ENCODE measurements at regions not wholly inside any gene's neighbourhood (a gene's known extent, or its start where the extent isn't known, plus 50 kb on each side); places are given as distances from the start of the nearest gene placed in this dataset.

- Mint-ChIP-seq H3K36me3 (ENCODE audit: insufficient read depth) (peaks cover 1% of the 10 kb centered on the region), H3K4me1 (ENCODE audit: low read depth) (peaks cover 1% of the 10 kb centered on the region), H3K4me3 (ENCODE audit: low read depth) (no peak overlapping the region), H3K27me3 (no peaks in the 10 kb centered on the region), H3K27ac (no peak overlapping the region), H3K9me3 (ENCODE audit: low read depth) (peaks cover 14% of the 10 kb centered on the region)
- DNase-seq (ENCODE audit: low spot score, unreplicated experiment), result no peak
- TF ChIP-seq, protein P1, sequence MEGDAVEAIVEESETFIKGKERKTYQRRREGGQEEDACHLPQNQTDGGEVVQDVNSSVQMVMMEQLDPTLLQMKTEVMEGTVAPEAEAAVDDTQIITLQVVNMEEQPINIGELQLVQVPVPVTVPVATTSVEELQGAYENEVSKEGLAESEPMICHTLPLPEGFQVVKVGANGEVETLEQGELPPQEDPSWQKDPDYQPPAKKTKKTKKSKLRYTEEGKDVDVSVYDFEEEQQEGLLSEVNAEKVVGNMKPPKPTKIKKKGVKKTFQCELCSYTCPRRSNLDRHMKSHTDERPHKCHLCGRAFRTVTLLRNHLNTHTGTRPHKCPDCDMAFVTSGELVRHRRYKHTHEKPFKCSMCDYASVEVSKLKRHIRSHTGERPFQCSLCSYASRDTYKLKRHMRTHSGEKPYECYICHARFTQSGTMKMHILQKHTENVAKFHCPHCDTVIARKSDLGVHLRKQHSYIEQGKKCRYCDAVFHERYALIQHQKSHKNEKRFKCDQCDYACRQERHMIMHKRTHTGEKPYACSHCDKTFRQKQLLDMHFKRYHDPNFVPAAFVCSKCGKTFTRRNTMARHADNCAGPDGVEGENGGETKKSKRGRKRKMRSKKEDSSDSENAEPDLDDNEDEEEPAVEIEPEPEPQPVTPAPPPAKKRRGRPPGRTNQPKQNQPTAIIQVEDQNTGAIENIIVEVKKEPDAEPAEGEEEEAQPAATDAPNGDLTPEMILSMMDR (IDR thresholded peaks at IDR 0.05; ENCODE audit: unreplicated experiment), result no peak
Measured at GRCh38 chr4:164538097-164538496, 215.8 kb upstream of the SMIM31 start.

DNA sequence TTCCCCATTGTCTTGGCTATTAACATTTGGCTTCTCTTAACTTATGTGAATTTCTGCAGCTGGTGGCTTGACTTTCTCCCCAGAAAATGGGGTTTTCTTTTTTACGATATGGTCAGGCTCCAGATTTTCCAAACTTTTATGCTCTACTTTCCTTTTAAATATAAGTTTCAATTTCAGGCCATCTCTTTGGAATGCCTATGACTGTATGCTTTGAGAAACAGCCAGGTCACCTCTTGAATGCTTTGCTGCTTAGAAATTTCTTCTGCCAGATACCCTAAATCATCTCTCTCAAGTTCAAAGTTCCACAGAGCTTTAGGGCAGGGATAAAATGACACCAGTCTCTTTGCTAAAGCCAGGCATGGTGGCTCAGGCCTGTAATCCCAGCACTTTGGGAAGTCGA lies 212.9 kb upstream of the SMIM31 start:
- Mint-ChIP-seq H3K9me3 (ENCODE audit: low read depth) (peaks cover 18% of the 10 kb centered on the region), H3K27me3 (no peaks in the 10 kb centered on the region), H3K36me3 (ENCODE audit: insufficient read depth) (peaks cover 1% of the 10 kb centered on the region), H3K4me3 (ENCODE audit: low read depth) (no peak overlapping the region), H3K27ac (no peak overlapping the region), H3K4me1 (ENCODE audit: low read depth) (peaks cover 1% of the 10 kb centered on the region)
- no peak for DNase-seq (ENCODE audit: low spot score, unreplicated experiment)
- TF ChIP-seq, protein P1 (IDR thresholded peaks at IDR 0.05; ENCODE audit: unreplicated experiment), result no peak

- TF ChIP-seq, protein P1 (IDR thresholded peaks at IDR 0.05; ENCODE audit: unreplicated experiment), result no peak
- Mint-ChIP-seq H3K4me3 (ENCODE audit: low read depth) (no peak overlapping the region), H3K4me1 (ENCODE audit: low read depth) (no peaks in the 10 kb centered on the region), H3K36me3 (ENCODE audit: insufficient read depth) (peaks cover 1% of the 10 kb centered on the region), H3K27ac (no peak overlapping the region), H3K27me3 (no peaks in the 10 kb centered on the region), H3K9me3 (ENCODE audit: low read depth) (peaks cover 18% of the 10 kb centered on the region)
- DNase-seq (ENCODE audit: low spot score, unreplicated experiment), result no peak
Measured at GRCh38 chr4:164542431-164542830, 211.5 kb upstream of the SMIM31 start.

DNA sequence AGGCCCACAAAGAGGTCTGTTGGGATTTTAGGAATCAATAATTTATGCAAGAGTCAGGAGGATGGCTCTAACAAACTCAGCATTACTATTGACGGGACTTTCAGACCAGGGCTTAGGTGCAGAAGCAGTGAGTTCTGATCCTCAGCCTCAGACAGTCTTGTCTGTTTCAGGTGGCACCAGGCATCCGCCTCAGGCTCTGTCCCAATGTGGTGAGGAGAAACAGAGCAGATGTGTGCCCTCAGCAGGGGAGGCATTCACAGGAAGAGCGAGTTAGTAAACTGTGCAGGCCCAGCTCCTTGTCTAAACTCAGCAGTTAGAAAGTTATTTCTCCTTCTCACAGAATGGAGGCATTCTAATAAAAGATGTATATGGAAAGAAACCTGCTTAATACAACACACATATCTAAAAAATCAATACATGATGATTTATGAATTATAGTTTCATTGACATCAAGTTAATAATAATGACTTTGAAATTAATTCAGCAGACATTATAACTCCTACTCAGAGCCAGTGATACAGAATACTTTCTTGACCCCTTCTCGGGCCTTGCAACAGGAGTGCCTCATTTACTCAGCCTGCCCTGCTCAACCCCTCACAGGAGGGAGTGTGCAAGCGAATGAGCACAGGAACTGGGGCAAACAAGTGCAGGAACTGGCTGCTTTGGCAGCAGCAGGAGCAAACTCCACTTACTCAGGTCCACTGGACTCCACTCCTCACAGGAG lies 202.8 kb upstream of the SMIM31 start:
- no peak overlapping the region for H3K4me3 Mint-ChIP-seq (ENCODE audit: low read depth)
- TF ChIP-seq, protein P1 (IDR thresholded peaks at IDR 0.05; ENCODE audit: unreplicated experiment), result no peak
- H3K36me3 Mint-ChIP-seq (ENCODE audit: insufficient read depth), result no peaks in the 10 kb centered on the region
- DNase-seq (ENCODE audit: low spot score, unreplicated experiment), result no peak
- no peak overlapping the region for H3K27ac Mint-ChIP-seq
- peaks cover 4% of the 10 kb centered on the region for H3K9me3 Mint-ChIP-seq (ENCODE audit: low read depth)
- H3K4me1 Mint-ChIP-seq (ENCODE audit: low read depth), result peaks cover 7% of the 10 kb centered on the region
- H3K27me3 Mint-ChIP-seq, result no peaks in the 10 kb centered on the region

DNA sequence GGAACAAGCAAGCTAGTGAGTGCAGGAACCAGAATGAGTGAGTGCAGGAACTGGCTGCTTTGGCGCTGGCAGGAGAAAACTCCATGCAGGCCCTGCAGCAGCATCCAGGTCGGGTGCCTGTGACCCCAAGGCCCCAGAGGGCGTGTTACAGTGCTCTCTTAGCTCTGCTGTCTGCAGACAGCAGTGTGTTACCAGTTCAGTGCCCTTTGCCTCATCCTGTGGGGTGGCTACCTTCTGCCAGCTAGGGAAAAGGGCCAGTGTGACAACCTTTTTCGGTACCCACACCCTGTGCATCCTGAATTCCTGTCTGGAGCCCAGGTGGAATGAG lies 202.3 kb upstream of the SMIM31 start:
- H3K9me3 Mint-ChIP-seq (ENCODE audit: low read depth), result peaks cover 4% of the 10 kb centered on the region
- TF ChIP-seq, protein P1 (IDR thresholded peaks at IDR 0.05; ENCODE audit: unreplicated experiment), result no peak
- no peak for DNase-seq (ENCODE audit: low spot score, unreplicated experiment)
- H3K27ac Mint-ChIP-seq, result no peak overlapping the region
- H3K4me3 Mint-ChIP-seq (ENCODE audit: low read depth), result no peak overlapping the region
- peaks cover 7% of the 10 kb centered on the region for H3K4me1 Mint-ChIP-seq (ENCODE audit: low read depth)
- H3K27me3 Mint-ChIP-seq, result no peaks in the 10 kb centered on the region
- no peaks in the 10 kb centered on the region for H3K36me3 Mint-ChIP-seq (ENCODE audit: insufficient read depth)
